BJ (cell line): ENCODE measurements at regions not wholly inside any gene's neighbourhood (a gene's known extent, or its start where the extent isn't known, plus 50 kb on each side); places are given as distances from the start of the nearest gene placed in this dataset.

Source experiments
- CTCF ChIA-PET: fragments of 350-600 bp; formaldehyde crosslinking; extraction: SDS; loops from one replicate; lab custom pipeline; 2021; ENCODE audit warnings: antibody characterized with exemption, inconsistent platforms; lab: Yijun Ruan, JAX
- POLR2A ChIA-PET: fragments of 300-600 bp; sonication (Branson Sonifier 250); formaldehyde crosslinking; extraction: SDS; loops from one replicate; lab custom pipeline; 2021; ENCODE audit warnings: antibody characterized with exemption; lab: Charles Lee
- DNase-seq: peaks from one replicate; pipeline ENCODE4 v3.0.0-alpha.2; 2011; ENCODE audit warnings: low read depth
- H3K27me3 ChIP-seq: 2 replicates; pipeline ENCODE4 v1.6.0; 2011; ENCODE audit warnings: low read length; ENCODE audit not compliant: control insufficient read depth, insufficient read depth
- H3K36me3 ChIP-seq: 2 replicates; pipeline ENCODE4 v1.5.1; 2011; ENCODE audit warnings: low read length; ENCODE audit not compliant: control insufficient read depth, insufficient read depth
- H3K4me3 ChIP-seq: 2 replicates; pipeline ENCODE4 v1.5.1; 2011; ENCODE audit warnings: low read depth, mild to moderate bottlenecking, control low read depth, low read length
- CTCF ChIP-seq: IDR thresholded peaks from 2 replicates; pipeline ENCODE4 v1.5.1; 2011; ENCODE audit warnings: low read depth, mild to moderate bottlenecking, control low read depth, inconsistent platforms, low read length, moderate library complexity; ENCODE audit not compliant: insufficient read depth

- no peak for TF ChIP-seq CTCF
- no peak for DNase-seq
- H3K27me3 ChIP-seq: no peaks in the 10 kb centered on the region
- CTCF ChIA-PET: no interaction called here
- H3K36me3 ChIP-seq: no peaks in the 10 kb centered on the region
- H3K4me3 ChIP-seq: no peak overlapping the region
- POLR2A ChIA-PET: no interaction called here
Observed at GRCh38 chr2:67320861-67321587, 76.1 kb upstream of the ETAA1 start.

- TF ChIP-seq CTCF: no peak
- DNase-seq: no peak
- POLR2A ChIA-PET: no interaction called here
- no peaks in the 10 kb centered on the region for H3K27me3 ChIP-seq
- no peak overlapping the region for H3K4me3 ChIP-seq
- CTCF ChIA-PET: no interaction called here
- no peaks in the 10 kb centered on the region for H3K36me3 ChIP-seq
Observed at GRCh38 chr2:67321588-67321903, 75.6 kb upstream of the ETAA1 start.

GRCh38 chr2:67322353-67323001 is 74.7 kb upstream of the ETAA1 start:
- Histone ChIP-seq H3K27me3 (no peaks in the 10 kb centered on the region), H3K4me3 (no peak overlapping the region), H3K36me3 (no peaks in the 10 kb centered on the region)
- no peak for DNase-seq
- ChIA-PET CTCF (no interaction called here), POLR2A (no interaction called here)
- TF ChIP-seq CTCF: peak; percentile 40

GRCh38 chr2:67323209-67323991 is 73.7 kb upstream of the ETAA1 start:
- ChIA-PET CTCF (interaction anchor here (0.6 kb wide), 1 partner anchor 627 kb away, joined by 5 read pairs; no protein-coding TSS in a partner anchor), POLR2A (no interaction called here)
- H3K27me3 ChIP-seq: no peaks in the 10 kb centered on the region
- TF ChIP-seq CTCF: no peak
- no peaks in the 10 kb centered on the region for H3K36me3 ChIP-seq
- H3K4me3 ChIP-seq: no peak overlapping the region
- DNase-seq: no peak

GRCh38 chr2:67329513-67329912 is 67.6 kb upstream of the ETAA1 start:
- no peak for TF ChIP-seq CTCF
- POLR2A ChIA-PET: no interaction called here
- CTCF ChIA-PET: interaction anchor here (1.0 kb wide), 1 partner anchor 17 kb away, joined by 3 read pairs; no protein-coding TSS in a partner anchor
- no peak overlapping the region for H3K4me3 ChIP-seq
- no peaks in the 10 kb centered on the region for H3K27me3 ChIP-seq
- DNase-seq: no peak
- H3K36me3 ChIP-seq: no peaks in the 10 kb centered on the region
